Loucy (cell line): ENCODE measurements at regions not wholly inside any gene's neighbourhood (a gene's known extent, or its start where the extent isn't known, plus 50 kb on each side); places are given as distances from the start of the nearest gene placed in this dataset.

Source experiments
- H2AFZ ChIP-seq: fragments of 200-600 bp; sonication (generic); 2 replicates; pipeline ENCODE4 v1.6.0; 2016; ENCODE audit warnings: antibody characterized with exemption, mild to moderate bottlenecking, low read length, moderate library complexity
- H3F3A ChIP-seq: fragments of 200-600 bp; 2 replicates; pipeline ENCODE4 v1.6.0; 2016; ENCODE audit warnings: antibody characterized with exemption, low read depth, mild to moderate bottlenecking
- H3K27me3 ChIP-seq: fragments of 200-600 bp; sonication (generic); 2 replicates; pipeline ENCODE4 v1.6.1; 2014; ENCODE audit warnings: low read length, mild to moderate bottlenecking; ENCODE audit not compliant: insufficient read depth, poor library complexity, severe bottlenecking
- H3K36me3 ChIP-seq: fragments of 200-600 bp; sonication (generic); 2 replicates; pipeline ENCODE4 v1.6.1; 2016; ENCODE audit warnings: low read length; ENCODE audit not compliant: insufficient read depth
- H3K4me1 ChIP-seq: fragments of 200-600 bp; sonication (generic); 2 replicates; pipeline ENCODE4 v1.5.1; 2014; ENCODE audit warnings: low read length, mild to moderate bottlenecking; ENCODE audit not compliant: insufficient read depth, poor library complexity, severe bottlenecking
- H3K4me2 ChIP-seq: fragments of 200-600 bp; sonication (generic); 2 replicates; pipeline ENCODE4 v1.6.0; 2014; ENCODE audit warnings: antibody characterized with exemption, low read length, low read depth, mild to moderate bottlenecking; ENCODE audit not compliant: poor library complexity, severe bottlenecking
- H3K4me3 ChIP-seq: fragments of 200-600 bp; sonication (generic); 2 replicates; pipeline ENCODE4 v1.5.1; 2014; ENCODE audit warnings: low read length, mild to moderate bottlenecking, mixed read lengths; ENCODE audit not compliant: poor library complexity, severe bottlenecking
- H3K79me2 ChIP-seq: fragments of 200-600 bp; sonication (generic); 2 replicates; pipeline ENCODE4 v1.6.1; 2014; ENCODE audit warnings: low read length; ENCODE audit not compliant: insufficient read depth
- H3K9ac ChIP-seq: fragments of 200-600 bp; sonication (generic); 2 replicates; pipeline ENCODE4 v1.6.0; 2014; ENCODE audit warnings: mild to moderate bottlenecking, low read depth, low read length, moderate library complexity; ENCODE audit not compliant: poor library complexity, severe bottlenecking
- H3K9me2 ChIP-seq: fragments of 200-600 bp; sonication (generic); replicated peaks from 2 replicates; pipeline ENCODE4 v1.6.1; 2016; ENCODE audit warnings: low read depth, low read length, mixed read lengths
- H3K9me3 ChIP-seq: fragments of 200-600 bp; sonication (generic); 2 replicates; pipeline ENCODE4 v1.6.1; 2014; ENCODE audit warnings: mild to moderate bottlenecking, antibody characterized with exemption, low read length, low read depth; ENCODE audit not compliant: insufficient read depth
- H4K20me1 ChIP-seq: fragments of 200-600 bp; sonication (generic); 2 replicates; pipeline ENCODE4 v1.6.0; 2014; ENCODE audit warnings: antibody characterized with exemption, low read length, mild to moderate bottlenecking; ENCODE audit not compliant: insufficient read depth, poor library complexity, severe bottlenecking
- CTCF ChIP-seq: fragments of 200-600 bp; sonication (generic); conservative IDR thresholded peaks from 2 replicates; pipeline ENCODE4 v1.5.1; 2014; ENCODE audit warnings: mild to moderate bottlenecking, antibody characterized with exemption, low read length
- EZH2phosphoT487 ChIP-seq: fragments of 200-600 bp; IDR thresholded peaks from 2 replicates; pipeline ENCODE4 v1.6.1; 2018; ENCODE audit warnings: antibody characterized with exemption, mild to moderate bottlenecking, moderate library complexity, borderline replicate concordance

GRCh38 chr9:16180546-16180945 is 627.7 kb downstream of the CCDC171 start:
- H3K4me3 ChIP-seq = no peak overlapping the region
- H3K4me2 ChIP-seq = no peak overlapping the region
- no peaks in the 10 kb centered on the region for H3K36me3 ChIP-seq
- no peaks in the 10 kb centered on the region for H4K20me1 ChIP-seq
- peaks cover 14% of the 10 kb centered on the region for H3K4me1 ChIP-seq
- no peak overlapping the region for H2AFZ ChIP-seq
- TF ChIP-seq EZH2phosphoT487 (no peak), CTCF (no peak)
- H3K9me3 ChIP-seq = no peaks in the 10 kb centered on the region
- no peaks in the 10 kb centered on the region for H3K27me3 ChIP-seq
- H3K9me2 ChIP-seq = no peaks in the 10 kb centered on the region
- no peaks in the 10 kb centered on the region for H3F3A ChIP-seq
- H3K79me2 ChIP-seq = no peaks in the 10 kb centered on the region
- H3K9ac ChIP-seq = no peak overlapping the region

- Histone ChIP-seq H4K20me1 (no peaks in the 10 kb centered on the region), H3F3A (no peaks in the 10 kb centered on the region), H3K9me3 (no peaks in the 10 kb centered on the region), H3K4me2 (no peak overlapping the region), H3K79me2 (no peaks in the 10 kb centered on the region), H3K27me3 (no peaks in the 10 kb centered on the region), H3K9ac (no peak overlapping the region), H3K4me3 (no peak overlapping the region), H3K9me2 (no peaks in the 10 kb centered on the region), H3K36me3 (no peaks in the 10 kb centered on the region), H3K4me1 (peaks cover 16% of the 10 kb centered on the region), H2AFZ (no peak overlapping the region)
- no peak for TF ChIP-seq EZH2phosphoT487
- no peak for TF ChIP-seq CTCF
These were observed 628.7 kb downstream of the CCDC171 start for GRCh38 chr9:16181539-16181938.

GRCh38 chr9:16182784-16183183 is 629.9 kb downstream of the CCDC171 start:
- H3K9me3 ChIP-seq = no peaks in the 10 kb centered on the region

More at GRCh38 chr9:16182784-16183183, 629.9 kb downstream of the CCDC171 start:
- Histone ChIP-seq H3K4me1 (peaks cover 16% of the 10 kb centered on the region), H3K79me2 (no peaks in the 10 kb centered on the region), H4K20me1 (no peaks in the 10 kb centered on the region), H3K9me2 (no peaks in the 10 kb centered on the region), H3K4me3 (no peak overlapping the region), H3F3A (no peaks in the 10 kb centered on the region), H3K4me2 (no peak overlapping the region), H3K9ac (no peak overlapping the region), H3K27me3 (no peaks in the 10 kb centered on the region), H3K36me3 (no peaks in the 10 kb centered on the region), H2AFZ (no peak overlapping the region)
- no peak for TF ChIP-seq CTCF
- TF ChIP-seq EZH2phosphoT487 = no peak
